Gastrocnemius medialis (tissue), 4 donors: ENCODE measurements at regions not wholly inside any gene's neighbourhood (a gene's known extent, or its start where the extent isn't known, plus 50 kb on each side); places are given as distances from the start of the nearest gene placed in this dataset.

Source experiments
- POLR2A ChIP-seq, 2 donors: fragments of 450-650 bp; IDR thresholded peaks; one replicate each; pipeline ENCODE4 v1.6.1; 2017; ENCODE audit warnings: antibody characterized with exemption in 2 of 2, mild to moderate bottlenecking in 2 of 2, moderate library complexity in 2 of 2
- TF ChIP-seq, protein P1 (sequence below), 5 experiments: fragments of 450-650 bp in 3 of 5; fragments of 200-600 bp in 2 of 5; sonication (generic) in 2 of 5; IDR thresholded peaks in 4 of 5; conservative IDR thresholded peaks in 1 of 5; 1 replicate in 4 of 5; 2 replicates in 1 of 5; pipeline ENCODE4 v1.5.1; 2016 to 2019; ENCODE audit warnings: antibody characterized with exemption in 5 of 5, mild to moderate bottlenecking in 3 of 5, moderate library complexity in 3 of 5

GRCh38 chr12:132398386-132398991, 69.1 kb upstream of the GALNT9 start:
- TF ChIP-seq, protein P1, sequence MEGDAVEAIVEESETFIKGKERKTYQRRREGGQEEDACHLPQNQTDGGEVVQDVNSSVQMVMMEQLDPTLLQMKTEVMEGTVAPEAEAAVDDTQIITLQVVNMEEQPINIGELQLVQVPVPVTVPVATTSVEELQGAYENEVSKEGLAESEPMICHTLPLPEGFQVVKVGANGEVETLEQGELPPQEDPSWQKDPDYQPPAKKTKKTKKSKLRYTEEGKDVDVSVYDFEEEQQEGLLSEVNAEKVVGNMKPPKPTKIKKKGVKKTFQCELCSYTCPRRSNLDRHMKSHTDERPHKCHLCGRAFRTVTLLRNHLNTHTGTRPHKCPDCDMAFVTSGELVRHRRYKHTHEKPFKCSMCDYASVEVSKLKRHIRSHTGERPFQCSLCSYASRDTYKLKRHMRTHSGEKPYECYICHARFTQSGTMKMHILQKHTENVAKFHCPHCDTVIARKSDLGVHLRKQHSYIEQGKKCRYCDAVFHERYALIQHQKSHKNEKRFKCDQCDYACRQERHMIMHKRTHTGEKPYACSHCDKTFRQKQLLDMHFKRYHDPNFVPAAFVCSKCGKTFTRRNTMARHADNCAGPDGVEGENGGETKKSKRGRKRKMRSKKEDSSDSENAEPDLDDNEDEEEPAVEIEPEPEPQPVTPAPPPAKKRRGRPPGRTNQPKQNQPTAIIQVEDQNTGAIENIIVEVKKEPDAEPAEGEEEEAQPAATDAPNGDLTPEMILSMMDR (IDR thresholded peaks at IDR 0.05 in 4 of 5, conservative IDR thresholded peaks at IDR 0.05 in 1 of 5) = no peak
- no peak for TF ChIP-seq POLR2A (IDR thresholded peaks at IDR 0.05)
